ENCODE measurements at regions not wholly inside any gene's neighbourhood (a gene's known extent, or its start where the extent isn't known, plus 50 kb on each side); places are given as distances from the start of the nearest gene placed in this dataset.
"Not testable (repeated sequence)": the region's sequence is repeated elsewhere in the genome, so short reads cannot be mapped to it uniquely, and the experiment has no call there.

GRCh38 chr15:30830961-30831360, 72.8 kb upstream of the FAN1 start:
- DNase-seq: no peak
- no peaks in the 10 kb centered on the region for H3K4me1 ChIP-seq
- no peaks in the 10 kb centered on the region for H3K27me3 ChIP-seq
- no peak overlapping the region for H3K27ac ChIP-seq
- no peaks in the 10 kb centered on the region for H3K36me3 ChIP-seq
- H3K4me3 ChIP-seq: no peak overlapping the region
- TF ChIP-seq CTCF (IDR thresholded peaks at IDR 0.05) (no peak), POLR2A (IDR thresholded peaks at IDR 0.05) (no peak)
- no peaks in the 10 kb centered on the region for H3K9me3 ChIP-seq

GRCh38 chr15:30833379-30833778, 70.3 kb upstream of the FAN1 start:
- not testable (repeated sequence) for H3K27me3 ChIP-seq, H3K4me3 ChIP-seq, H3K27ac ChIP-seq, H3K36me3 ChIP-seq, H3K9me3 ChIP-seq, H3K4me1 ChIP-seq, DNase-seq

GRCh38 chr15:30841639-30842038, 62.1 kb upstream of the FAN1 start:
- DNase-seq, H3K4me3 ChIP-seq, H3K36me3 ChIP-seq, H3K27ac ChIP-seq, H3K27me3 ChIP-seq, H3K9me3 ChIP-seq, H3K4me1 ChIP-seq: not testable (repeated sequence)

GRCh38 chr15:30842798-30843472, 60.8 kb upstream of the FAN1 start:
- H3K27me3 ChIP-seq, H3K27ac ChIP-seq, H3K9me3 ChIP-seq, H3K4me1 ChIP-seq, H3K4me3 ChIP-seq, H3K36me3 ChIP-seq: not testable (repeated sequence)
- peak in 2 of 3 donors; percentile 57 to 59 for DNase-seq

GRCh38 chr15:30845536-30845935, 58.2 kb upstream of the FAN1 start:
- not testable (repeated sequence) for H3K27me3 ChIP-seq, H3K4me1 ChIP-seq, H3K36me3 ChIP-seq, DNase-seq, H3K4me3 ChIP-seq, H3K27ac ChIP-seq, H3K9me3 ChIP-seq

Small RNA genes in the stretch of these regions (small RNA-seq; reads per million reads assigned to genes)
- gene RN7SL82P: 0 reads per million in 2 donors
